ENCODE measurements at regions not wholly inside any gene's neighbourhood (a gene's known extent, or its start where the extent isn't known, plus 50 kb on each side); places are given as distances from the start of the nearest gene placed in this dataset.

DNA sequence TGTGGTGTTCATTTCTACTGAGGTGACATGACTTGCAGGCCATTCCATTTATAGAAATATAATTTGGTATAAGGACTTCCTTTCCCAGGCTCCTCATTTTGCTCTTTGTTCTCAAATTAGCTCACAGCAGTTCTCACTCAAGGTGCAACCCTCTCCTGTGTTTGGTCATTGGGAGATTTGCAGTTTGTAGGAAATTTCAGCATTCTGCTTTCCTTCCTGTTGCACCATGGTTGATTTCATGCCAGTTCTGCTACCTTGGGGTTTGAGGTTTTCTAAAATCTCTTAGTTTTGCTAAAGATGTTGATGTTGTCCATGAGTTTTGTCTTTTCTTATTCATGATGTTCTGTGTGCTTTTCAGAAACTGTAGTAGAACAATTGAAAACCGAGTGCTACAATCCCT, 65.7 kb upstream of the PROK2 start:
- Histone ChIP-seq H4K20me1 (ENCODE audit: insufficient read depth, low read length) (no peaks in the 10 kb centered on the region), H3K36me3 (ENCODE audit: control insufficient read depth, insufficient read depth, low read length) (no peaks in the 10 kb centered on the region), H3K4me1 (ENCODE audit: control insufficient read depth, insufficient read depth, low read length) (no peaks in the 10 kb centered on the region), H3K9me3 (ENCODE audit: control insufficient read depth, insufficient read depth, low read length) (no peaks in the 10 kb centered on the region), H3K79me1 (ENCODE audit: low read depth in 1 of 2, low read length in 2 of 2) (no peaks in the 10 kb centered on the region), H3K4me3 (ENCODE audit: insufficient read depth, low read depth, low read length) (no peak overlapping the region), H2BK15ac (ENCODE audit: low read depth, low read length) (no peak overlapping the region), H2BK20ac (ENCODE audit: low read depth, low read length) (no peak overlapping the region), H4K8ac (ENCODE audit: low read depth in 2 of 2, low read length in 2 of 2) (no peak overlapping the region), H4K91ac (ENCODE audit: insufficient read depth, low read depth, low read length) (no peak overlapping the region), H3K23ac (ENCODE audit: low read depth, low read length) (no peak overlapping the region), H2BK5ac (ENCODE audit: low read depth, low read length, poor library complexity, severe bottlenecking) (no peak overlapping the region), H3K4ac (ENCODE audit: low read depth, low read length) (no peak overlapping the region), H2BK120ac (ENCODE audit: low read depth, low read length) (no peak overlapping the region), H3K4me2 (ENCODE audit: low read depth, low read length) (no peak overlapping the region), H3K14ac (replicated peaks; ENCODE audit: low read depth, low read length) (no peak overlapping the region), H2AFZ (replicated peaks; ENCODE audit: low read length, poor library complexity) (no peak overlapping the region), H2AK9ac (replicated peaks; ENCODE audit: low read depth, low read length, poor library complexity) (no peak overlapping the region), H3K56ac (ENCODE audit: extremely low read depth, insufficient read depth, low read length) (no peak overlapping the region), H3K9me1 (ENCODE audit: insufficient read depth, low read length) (no peaks in the 10 kb centered on the region), H3K27ac (ENCODE audit: insufficient read depth, low read length) (no peak overlapping the region), H2AK5ac (ENCODE audit: low read depth, low read length) (no peak overlapping the region), H4K5ac (ENCODE audit: low read depth, low read length) (no peak overlapping the region), H3K27me3 (ENCODE audit: control insufficient read depth, insufficient read depth, low read length) (no peaks in the 10 kb centered on the region; the same call in 1 of the 2 replicates), H3K9ac (ENCODE audit: low read depth, low read length) (no peak overlapping the region), H3K18ac (ENCODE audit: low read depth, low read length) (no peak overlapping the region)
- no CpG with 5 or more reads among the region's 1 CpG for WGBS, 2 experiments (ENCODE audit: extremely low coverage in 2 of 2, insufficient read length in 1 of 2)
- intact Hi-C loops (cut with micrococcal nuclease) (no loop called here), dilution Hi-C loops (cut with HindIII; ENCODE audit: low sequenced_read_pairs, unreplicated experiment) (no loop called here), in situ Hi-C loops (cut with MboI; ENCODE audit: low sequenced_read_pairs) (no loop called here)
- no TSS peak for BruUV-seq (replicated peaks)
- no peak for TF ChIP-seq NFE2L2 (IDR thresholded peaks at IDR 0.05; ENCODE audit: low read depth, low read length)
- TF ChIP-seq, protein P1, sequence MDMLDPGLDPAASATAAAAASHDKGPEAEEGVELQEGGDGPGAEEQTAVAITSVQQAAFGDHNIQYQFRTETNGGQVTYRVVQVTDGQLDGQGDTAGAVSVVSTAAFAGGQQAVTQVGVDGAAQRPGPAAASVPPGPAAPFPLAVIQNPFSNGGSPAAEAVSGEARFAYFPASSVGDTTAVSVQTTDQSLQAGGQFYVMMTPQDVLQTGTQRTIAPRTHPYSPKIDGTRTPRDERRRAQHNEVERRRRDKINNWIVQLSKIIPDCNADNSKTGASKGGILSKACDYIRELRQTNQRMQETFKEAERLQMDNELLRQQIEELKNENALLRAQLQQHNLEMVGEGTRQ (IDR thresholded peaks at IDR 0.05; ENCODE audit: low read depth, low read length): no peak
- TF ChIP-seq, protein P2, sequence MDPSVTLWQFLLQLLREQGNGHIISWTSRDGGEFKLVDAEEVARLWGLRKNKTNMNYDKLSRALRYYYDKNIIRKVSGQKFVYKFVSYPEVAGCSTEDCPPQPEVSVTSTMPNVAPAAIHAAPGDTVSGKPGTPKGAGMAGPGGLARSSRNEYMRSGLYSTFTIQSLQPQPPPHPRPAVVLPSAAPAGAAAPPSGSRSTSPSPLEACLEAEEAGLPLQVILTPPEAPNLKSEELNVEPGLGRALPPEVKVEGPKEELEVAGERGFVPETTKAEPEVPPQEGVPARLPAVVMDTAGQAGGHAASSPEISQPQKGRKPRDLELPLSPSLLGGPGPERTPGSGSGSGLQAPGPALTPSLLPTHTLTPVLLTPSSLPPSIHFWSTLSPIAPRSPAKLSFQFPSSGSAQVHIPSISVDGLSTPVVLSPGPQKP (IDR thresholded peaks at IDR 0.05; ENCODE audit: borderline replicate concordance, low read depth, low read length): no peak
- no peak for TF ChIP-seq FOS (IDR thresholded peaks at IDR 0.05; ENCODE audit: low read depth, low read length)
- TF ChIP-seq CEBPB (IDR thresholded peaks at IDR 0.05; ENCODE audit: low read depth, low read length): no peak
- TF ChIP-seq SMC3 (IDR thresholded peaks at IDR 0.05; ENCODE audit: low read depth, low read length): no peak
- TF ChIP-seq MAFK (IDR thresholded peaks at IDR 0.05; ENCODE audit: low read depth, low read length): no peak
- no peak for TF ChIP-seq RFX5 (IDR thresholded peaks at IDR 0.05; ENCODE audit: low read depth, low read length)
- TF ChIP-seq, protein P3, sequence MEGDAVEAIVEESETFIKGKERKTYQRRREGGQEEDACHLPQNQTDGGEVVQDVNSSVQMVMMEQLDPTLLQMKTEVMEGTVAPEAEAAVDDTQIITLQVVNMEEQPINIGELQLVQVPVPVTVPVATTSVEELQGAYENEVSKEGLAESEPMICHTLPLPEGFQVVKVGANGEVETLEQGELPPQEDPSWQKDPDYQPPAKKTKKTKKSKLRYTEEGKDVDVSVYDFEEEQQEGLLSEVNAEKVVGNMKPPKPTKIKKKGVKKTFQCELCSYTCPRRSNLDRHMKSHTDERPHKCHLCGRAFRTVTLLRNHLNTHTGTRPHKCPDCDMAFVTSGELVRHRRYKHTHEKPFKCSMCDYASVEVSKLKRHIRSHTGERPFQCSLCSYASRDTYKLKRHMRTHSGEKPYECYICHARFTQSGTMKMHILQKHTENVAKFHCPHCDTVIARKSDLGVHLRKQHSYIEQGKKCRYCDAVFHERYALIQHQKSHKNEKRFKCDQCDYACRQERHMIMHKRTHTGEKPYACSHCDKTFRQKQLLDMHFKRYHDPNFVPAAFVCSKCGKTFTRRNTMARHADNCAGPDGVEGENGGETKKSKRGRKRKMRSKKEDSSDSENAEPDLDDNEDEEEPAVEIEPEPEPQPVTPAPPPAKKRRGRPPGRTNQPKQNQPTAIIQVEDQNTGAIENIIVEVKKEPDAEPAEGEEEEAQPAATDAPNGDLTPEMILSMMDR (conservative IDR thresholded peaks at IDR 0.05; ENCODE audit: low read depth, low read length): no peak
- TF ChIP-seq CHD1 (IDR thresholded peaks at IDR 0.05; ENCODE audit: low read depth, low read length): no peak
- no peak for TF ChIP-seq RAD21 (IDR thresholded peaks at IDR 0.05; ENCODE audit: low read length)
- no peak for TF ChIP-seq BHLHE40 (IDR thresholded peaks at IDR 0.05; ENCODE audit: low read depth, low read length)
- no peak for TF ChIP-seq MXI1 (IDR thresholded peaks at IDR 0.05; ENCODE audit: borderline replicate concordance, low read depth, low read length)
- TF ChIP-seq RCOR1 (IDR thresholded peaks at IDR 0.05; ENCODE audit: insufficient replicate concordance, low read length): no peak
- TF ChIP-seq MAZ (IDR thresholded peaks at IDR 0.05; ENCODE audit: borderline replicate concordance, low read depth, low read length): no peak
- no peak for TF ChIP-seq POLR2A (IDR thresholded peaks at IDR 0.05; ENCODE audit: low read depth, low read length)
- POLR2A ChIA-PET (ENCODE audit: unreplicated experiment): no interaction called here
- ATAC-seq (ENCODE audit: low read depth) (no peak), DNase-seq (no peak)
- CTCF ChIA-PET: no interaction called here

All from IMR-90 (cell line).